ENCODE measurements at regions not wholly inside any gene's neighbourhood (a gene's known extent, or its start where the extent isn't known, plus 50 kb on each side); places are given as distances from the start of the nearest gene placed in this dataset.

- no peaks in the 10 kb centered on the region; the same call in 1 of the 3 replicates for H3K9me3 Mint-ChIP-seq
These were observed 75.7 kb upstream of the TP63 start for GRCh38 chr3:189555558-189555881.

More at GRCh38 chr3:189555558-189555881, 75.7 kb upstream of the TP63 start:
- TF ChIP-seq ZNF331 (CRISPR knock-in tag; IDR thresholded peaks at IDR 0.05; ENCODE audit: low read depth) (no peak), POLR2AphosphoS5 (IDR thresholded peaks at IDR 0.05; ENCODE audit: low read depth) (no peak), REST (IDR thresholded peaks at IDR 0.05; ENCODE audit: unreplicated experiment) (no peak), JUNB (IDR thresholded peaks at IDR 0.05; ENCODE audit: unreplicated experiment) (no peak), ZNF114 (CRISPR knock-in tag; IDR thresholded peaks at IDR 0.05) (no peak), EZH2 (IDR thresholded peaks at IDR 0.05; ENCODE audit: low read depth, unreplicated experiment) (no peak), ETS1 (IDR thresholded peaks at IDR 0.05) (no peak), STAT1 (IDR thresholded peaks at IDR 0.05; ENCODE audit: unreplicated experiment) (no peak), CREB1 (CRISPR knock-in tag; IDR thresholded peaks at IDR 0.05; ENCODE audit: low read depth) (no peak), CTCF (conservative IDR thresholded peaks at IDR 0.05; ENCODE audit: low read depth in 2 of 2) (no peak), EZH2phosphoT487 (IDR thresholded peaks at IDR 0.05; ENCODE audit: unreplicated experiment) (no peak), ZNF462 (CRISPR knock-in tag; IDR thresholded peaks at IDR 0.05) (no peak), NANOG (IDR thresholded peaks at IDR 0.05; ENCODE audit: borderline replicate concordance) (no peak)
- Histone ChIP-seq H3K9me2 (ENCODE audit: insufficient read depth) (no peaks in the 10 kb centered on the region), H3K4me1 (ENCODE audit: insufficient read depth) (no peaks in the 10 kb centered on the region), H4K20me1 (replicated peaks; ENCODE audit: insufficient read depth) (no peaks in the 10 kb centered on the region), H3K79me2 (replicated peaks; ENCODE audit: insufficient read depth) (no peaks in the 10 kb centered on the region), H3F3A (replicated peaks; ENCODE audit: low read depth) (no peaks in the 10 kb centered on the region), H3K4me3 (no peak overlapping the region), H3K27ac (ENCODE audit: low read depth) (no peak overlapping the region), H2AFZ (no peak overlapping the region), H3K27me3 (ENCODE audit: insufficient read depth) (no peaks in the 10 kb centered on the region), H3K36me3 (ENCODE audit: insufficient read depth) (no peaks in the 10 kb centered on the region), H3K4me2 (no peak overlapping the region)
- no peak for DNase-seq (ENCODE audit: low spot score)
- no peaks in the 10 kb centered on the region; the same call in 2 of the 3 replicates for H3K4me1 Mint-ChIP-seq
- ATAC-seq: no peak
- H3K27ac Mint-ChIP-seq: no peak overlapping the region
- no peak overlapping the region for H3K4me3 Mint-ChIP-seq
- peaks cover 3% of the 10 kb centered on the region for H3K27me3 Mint-ChIP-seq (ENCODE audit: insufficient read depth, low read depth, poor library complexity)
- no peaks in the 10 kb centered on the region for H3K36me3 Mint-ChIP-seq (ENCODE audit: low read depth)
